H9 (cell line): ENCODE measurements at regions not wholly inside any gene's neighbourhood (a gene's known extent, or its start where the extent isn't known, plus 50 kb on each side); places are given as distances from the start of the nearest gene placed in this dataset.
A peak's percentile ranks its signal among the peaks of the same experiment; 100 is the strongest.

Source experiments
- DNase-seq: peaks from one replicate; pipeline ENCODE4 v3.0.0-alpha.2; 2017
- H2AFZ ChIP-seq: one replicate; pipeline ENCODE4 v1.6.1; 2013; ENCODE audit warnings: mild to moderate bottlenecking, low read length, control low read depth, moderate library complexity
- H2AK5ac ChIP-seq: 2 replicates; pipeline ENCODE4 v1.6.1; 2013; ENCODE audit warnings: low read length, control low read depth, mixed read lengths; ENCODE audit not compliant: insufficient read length
- H2BK120ac ChIP-seq: one replicate; pipeline ENCODE4 v1.6.1; 2013; ENCODE audit warnings: low read depth, mild to moderate bottlenecking, low read length, control low read depth, inconsistent platforms; ENCODE audit not compliant: poor library complexity, severe bottlenecking
- H2BK12ac ChIP-seq: 2 replicates; pipeline ENCODE4 v1.6.1; 2013; ENCODE audit warnings: low read length, control low read depth, mixed read lengths, low read depth; ENCODE audit not compliant: insufficient read length
- H2BK15ac ChIP-seq: 2 replicates; pipeline ENCODE4 v1.6.1; 2013; ENCODE audit warnings: low read depth, low read length, control low read depth
- H2BK20ac ChIP-seq: one replicate; pipeline ENCODE4 v1.6.1; 2013; ENCODE audit warnings: low read depth, mild to moderate bottlenecking, low read length, control low read depth, inconsistent platforms; ENCODE audit not compliant: poor library complexity, severe bottlenecking
- H2BK5ac ChIP-seq: 2 replicates; pipeline ENCODE4 v1.6.1; 2013; ENCODE audit warnings: low read length, control low read depth, mixed read lengths; ENCODE audit not compliant: insufficient read length
- H3K14ac ChIP-seq: 2 replicates; pipeline ENCODE4 v1.6.1; 2013; ENCODE audit warnings: low read length, control low read depth; ENCODE audit not compliant: insufficient read depth
- H3K18ac ChIP-seq: 2 replicates; pipeline ENCODE4 v1.6.1; 2013; ENCODE audit warnings: low read depth, mild to moderate bottlenecking, mixed read lengths, low read length, control low read depth; ENCODE audit not compliant: insufficient read length
- H3K23ac ChIP-seq: 2 replicates; pipeline ENCODE4 v1.6.1; 2013; ENCODE audit warnings: low read length, control low read depth, mixed read lengths, low read depth; ENCODE audit not compliant: insufficient read length
- H3K23me2 ChIP-seq: 2 replicates; pipeline ENCODE4 v1.6.1; 2013; ENCODE audit warnings: low read depth, mild to moderate bottlenecking, mixed read lengths, low read length, control low read depth; ENCODE audit not compliant: insufficient read length, poor library complexity, severe bottlenecking
- H3K27ac ChIP-seq: 2 replicates; pipeline ENCODE4 v1.5.1; 2013; ENCODE audit warnings: low read length, control low read depth, mixed read lengths, low read depth; ENCODE audit not compliant: insufficient read length
- H3K27me3 ChIP-seq: 2 replicates; pipeline ENCODE4 v1.6.1; 2013; ENCODE audit warnings: low read length, control low read depth, inconsistent platforms; ENCODE audit not compliant: insufficient read depth
- H3K4ac ChIP-seq: 2 replicates; pipeline ENCODE4 v1.6.1; 2013; ENCODE audit warnings: low read depth, mild to moderate bottlenecking, control low read depth, inconsistent platforms, low read length, moderate library complexity
- H3K4me1 ChIP-seq: 2 replicates; pipeline ENCODE4 v1.6.1; 2013; ENCODE audit warnings: low read length, control low read depth, inconsistent platforms; ENCODE audit not compliant: insufficient read depth
- H3K4me2 ChIP-seq: 2 replicates; pipeline ENCODE4 v1.6.1; 2013; ENCODE audit warnings: low read length, control low read depth, mixed read lengths; ENCODE audit not compliant: insufficient read length, insufficient read depth
- H3K56ac ChIP-seq: 2 replicates; pipeline ENCODE4 v1.6.1; 2013; ENCODE audit warnings: low read depth, mild to moderate bottlenecking, mixed read lengths, low read length, control low read depth; ENCODE audit not compliant: insufficient read length
- H3K79me1 ChIP-seq: 2 replicates; pipeline ENCODE4 v1.6.1; 2013; ENCODE audit warnings: low read depth, mild to moderate bottlenecking, moderate library complexity, low read length, control low read depth, inconsistent platforms; ENCODE audit not compliant: insufficient read depth, poor library complexity, severe bottlenecking
- H3K79me2 ChIP-seq: 2 replicates; pipeline ENCODE4 v1.6.1; 2013; ENCODE audit warnings: low read length, control low read depth, inconsistent platforms; ENCODE audit not compliant: insufficient read depth
- H3K9ac ChIP-seq: 2 replicates; pipeline ENCODE4 v1.6.1; 2013; ENCODE audit warnings: low read length, control low read depth, mixed read lengths; ENCODE audit not compliant: insufficient read length; ENCODE audit errors: extremely low read depth
- H3K9me3 ChIP-seq: one replicate; pipeline ENCODE4 v1.6.1; 2013; ENCODE audit warnings: low read depth, low read length, inconsistent platforms; ENCODE audit not compliant: control insufficient read depth
- H3T11ph ChIP-seq: one replicate; pipeline ENCODE4 v1.6.1; 2013; ENCODE audit warnings: mild to moderate bottlenecking, low read length, control low read depth, inconsistent platforms
- H4K20me1 ChIP-seq: one replicate; pipeline ENCODE4 v1.6.1; 2013; ENCODE audit not compliant: control insufficient read depth, insufficient read length, insufficient read depth
- H4K5ac ChIP-seq: 2 replicates; pipeline ENCODE4 v1.6.1; 2013; ENCODE audit warnings: low read depth, mild to moderate bottlenecking, mixed read lengths, low read length, control low read depth; ENCODE audit not compliant: insufficient read length
- H4K8ac ChIP-seq: replicated peaks from 2 replicates; pipeline ENCODE4 v1.6.1; 2013; ENCODE audit warnings: low read length, control low read depth, mixed read lengths, low read depth; ENCODE audit not compliant: insufficient read length
- H4K91ac ChIP-seq: 2 replicates; pipeline ENCODE4 v1.6.1; 2013; ENCODE audit warnings: low read depth, mild to moderate bottlenecking, moderate library complexity, mixed read lengths, low read length, control low read depth; ENCODE audit not compliant: insufficient read length
- H3K27ac Mint-ChIP-seq, 3 experiments: 2 replicates in 2 of 3; 3 replicates in 1 of 3; pipeline ENCODE4 v1.8.0; 2020 to 2021; ENCODE audit warnings: mixed read lengths in 3 of 3, mild to moderate bottlenecking in 1 of 3, moderate library complexity in 1 of 3
- H3K27me3 Mint-ChIP-seq: 2 replicates; pipeline ENCODE4 v1.8.0; 2021; ENCODE audit warnings: low read depth, mild to moderate bottlenecking, moderate library complexity, mixed read lengths
- H3K36me3 Mint-ChIP-seq, 3 experiments: 2 replicates in 2 of 3; 3 replicates in 1 of 3; pipeline ENCODE4 v1.8.0; 2020 to 2021; ENCODE audit warnings: low read depth in 3 of 3, mixed read lengths in 3 of 3; ENCODE audit not compliant: insufficient read depth in 1 of 3
- H3K4me1 Mint-ChIP-seq, 2 experiments: 2 replicates each; pipeline ENCODE4 v1.8.0; 2020; ENCODE audit warnings: mixed read lengths in 2 of 2
- H3K4me3 Mint-ChIP-seq, 2 experiments: 2 replicates in 1 of 2; 3 replicates in 1 of 2; pipeline ENCODE4 v1.8.0; 2020 to 2021; ENCODE audit warnings: mild to moderate bottlenecking in 2 of 2, mixed read lengths in 2 of 2, moderate library complexity in 1 of 2
- H3K9me3 Mint-ChIP-seq, 2 experiments: 2 replicates in 1 of 2; 3 replicates in 1 of 2; pipeline ENCODE4 v1.8.0; 2020; ENCODE audit warnings: mild to moderate bottlenecking in 2 of 2, mixed read lengths in 2 of 2, moderate library complexity in 1 of 2
- WGBS: extraction: QIAGEN DNeasy Blood & Tissue Kit; methylation state at CpG from one replicate; pipeline ENCODE4 v1.1.7; 2013; ENCODE audit warnings: missing lambda C conversion rate, low lambda C conversion rate, mixed read lengths; ENCODE audit not compliant: insufficient read length; ENCODE audit errors: extremely low coverage; 5-methylcytosine and 5-hydroxymethylcytosine counted together
- TF ChIP-seq, protein P1 (sequence below): fragments of 200-600 bp; sonication (generic); conservative IDR thresholded peaks from 3 replicates; pipeline ENCODE4 v1.8.0; 2021; ENCODE audit warnings: antibody characterized with exemption, mild to moderate bottlenecking

DNA sequence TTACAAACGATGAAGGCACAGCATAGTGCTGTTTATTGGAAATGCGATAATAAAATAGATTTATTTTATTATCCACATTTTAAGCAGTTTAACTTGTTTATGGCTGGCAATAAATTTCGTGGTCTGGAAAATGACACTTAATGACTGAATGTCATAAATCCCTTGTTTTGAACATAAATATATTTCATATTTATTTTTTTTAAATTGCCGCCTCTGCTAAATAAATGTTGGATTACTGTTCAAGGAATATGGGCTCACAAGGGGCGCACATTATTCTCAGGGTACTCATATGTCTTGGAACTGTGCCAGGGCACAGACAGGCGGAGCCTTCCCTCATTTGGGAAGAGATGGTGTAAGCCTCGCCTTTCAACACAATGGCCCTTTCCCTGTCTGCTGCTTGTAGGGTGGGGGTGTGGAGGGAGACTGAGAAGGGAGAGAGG lies 134.3 kb downstream of the PXDC1 start:
- H3K56ac ChIP-seq: no peak overlapping the region
- Mint-ChIP-seq H3K27ac (no peak overlapping the region), H3K36me3 (no peaks in the 10 kb centered on the region), H3K9me3 (no peaks in the 10 kb centered on the region), H3K4me1 (peaks cover 3 to 4% of the 10 kb centered on the region in 2 experiments; a peak in 3 of 4 replicates), H3K4me3 (no peak overlapping the region), H3K27me3 (peaks cover 5% of the 10 kb centered on the region)
- H3K18ac ChIP-seq: no peak overlapping the region
- TF ChIP-seq, protein P1, sequence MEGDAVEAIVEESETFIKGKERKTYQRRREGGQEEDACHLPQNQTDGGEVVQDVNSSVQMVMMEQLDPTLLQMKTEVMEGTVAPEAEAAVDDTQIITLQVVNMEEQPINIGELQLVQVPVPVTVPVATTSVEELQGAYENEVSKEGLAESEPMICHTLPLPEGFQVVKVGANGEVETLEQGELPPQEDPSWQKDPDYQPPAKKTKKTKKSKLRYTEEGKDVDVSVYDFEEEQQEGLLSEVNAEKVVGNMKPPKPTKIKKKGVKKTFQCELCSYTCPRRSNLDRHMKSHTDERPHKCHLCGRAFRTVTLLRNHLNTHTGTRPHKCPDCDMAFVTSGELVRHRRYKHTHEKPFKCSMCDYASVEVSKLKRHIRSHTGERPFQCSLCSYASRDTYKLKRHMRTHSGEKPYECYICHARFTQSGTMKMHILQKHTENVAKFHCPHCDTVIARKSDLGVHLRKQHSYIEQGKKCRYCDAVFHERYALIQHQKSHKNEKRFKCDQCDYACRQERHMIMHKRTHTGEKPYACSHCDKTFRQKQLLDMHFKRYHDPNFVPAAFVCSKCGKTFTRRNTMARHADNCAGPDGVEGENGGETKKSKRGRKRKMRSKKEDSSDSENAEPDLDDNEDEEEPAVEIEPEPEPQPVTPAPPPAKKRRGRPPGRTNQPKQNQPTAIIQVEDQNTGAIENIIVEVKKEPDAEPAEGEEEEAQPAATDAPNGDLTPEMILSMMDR: no peak
- H4K5ac ChIP-seq: no peak overlapping the region
- H3K79me1 ChIP-seq: no peaks in the 10 kb centered on the region
- H3K9ac ChIP-seq: no peak overlapping the region
- H3K9me3 ChIP-seq: no peaks in the 10 kb centered on the region
- H2BK5ac ChIP-seq: no peak overlapping the region
- no CpG with 5 or more reads among the region's 7 CpGs for WGBS
- H3K14ac ChIP-seq: peak overlapping the region; percentile 13; the same call in 1 of the 2 replicates
- H3K4me1 ChIP-seq: peaks cover 4% of the 10 kb centered on the region; the same call in 1 of the 2 replicates
- no peak overlapping the region for H2AK5ac ChIP-seq
- no peak overlapping the region for H2BK15ac ChIP-seq
- no peak overlapping the region for H2BK20ac ChIP-seq
- no peaks in the 10 kb centered on the region for H3K27me3 ChIP-seq
- H4K20me1 ChIP-seq: no peaks in the 10 kb centered on the region
- H3K4ac ChIP-seq: no peak overlapping the region
- H3K27ac ChIP-seq: no peak overlapping the region
- H3K79me2 ChIP-seq: no peaks in the 10 kb centered on the region
- no peak for DNase-seq
- no peak overlapping the region for H3K4me2 ChIP-seq
- H2BK120ac ChIP-seq: no peak overlapping the region
- H3K23ac ChIP-seq: no peak overlapping the region
- no peak overlapping the region for H4K8ac ChIP-seq
- no peak overlapping the region for H2AFZ ChIP-seq
- H3T11ph ChIP-seq: no peak overlapping the region
- no peak overlapping the region for H4K91ac ChIP-seq
- H3K23me2 ChIP-seq: no peaks in the 10 kb centered on the region
- H2BK12ac ChIP-seq: no peak overlapping the region
